ENCODE measurements at regions not wholly inside any gene's neighbourhood (a gene's known extent, or its start where the extent isn't known, plus 50 kb on each side); places are given as distances from the start of the nearest gene placed in this dataset.

DNA sequence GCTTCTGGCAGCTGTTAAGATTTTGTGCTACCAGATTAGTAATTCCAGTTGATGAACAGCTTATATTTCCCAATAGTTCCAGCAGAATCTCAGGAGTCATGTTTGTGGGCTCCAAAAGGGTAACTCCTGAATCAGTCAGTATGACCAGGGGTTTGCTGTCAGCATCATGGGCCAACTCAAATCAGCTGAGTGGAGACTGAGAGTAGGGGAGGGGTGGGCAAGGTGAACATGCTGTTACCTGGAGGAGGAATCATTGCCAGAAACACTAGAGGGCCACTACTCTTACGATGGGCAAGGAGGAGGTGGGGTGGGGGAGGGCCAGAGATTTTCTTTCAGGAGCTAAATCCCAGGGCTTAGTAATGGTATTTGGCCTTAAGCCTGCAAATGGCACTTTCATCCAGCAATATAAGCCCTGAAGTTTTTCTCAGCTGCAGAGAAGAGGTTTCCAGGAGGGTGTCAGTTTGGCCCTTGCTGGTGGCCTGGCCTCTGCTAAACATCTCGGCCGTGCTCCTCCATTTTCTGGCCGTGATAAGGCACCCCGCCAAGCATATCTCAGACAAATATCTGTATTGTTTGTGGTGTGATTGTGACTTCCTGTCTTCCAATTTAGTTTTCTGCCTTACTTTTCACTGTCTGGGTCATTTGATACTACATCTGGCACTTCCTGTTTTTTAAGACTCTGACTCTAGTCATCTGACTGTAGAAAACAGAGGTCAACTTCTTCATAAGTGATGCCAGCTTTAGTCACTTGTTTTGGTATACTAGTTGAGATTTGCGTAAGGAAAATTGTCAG lies 120.5 kb upstream of the CXCR4 start:
- DNase-seq: peak; percentile 32 to 96

DNA sequence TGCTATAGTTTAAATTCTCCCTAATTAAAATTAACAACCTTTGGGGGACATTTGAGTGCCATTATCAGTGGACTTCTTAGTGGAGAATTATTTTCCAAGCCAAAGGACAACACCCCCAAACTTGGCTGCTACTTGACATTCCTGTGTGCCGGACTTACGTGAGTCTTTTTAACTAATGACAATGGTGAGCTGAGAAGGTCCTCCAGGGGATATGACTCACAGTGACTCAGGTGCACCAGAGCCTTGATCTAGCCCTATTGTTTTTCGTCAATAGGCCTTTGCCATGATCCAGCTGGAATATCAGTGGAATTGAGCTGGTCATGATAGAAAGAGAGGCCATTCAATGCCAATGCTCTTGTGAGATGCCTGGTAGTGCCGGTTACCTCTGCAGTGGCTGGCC lies 118.1 kb upstream of the CXCR4 start:
- DNase-seq: no peak

- DNase-seq: no peak
These were observed 117.6 kb upstream of the CXCR4 start for GRCh38 chr2:136235546-136235945.

DNA sequence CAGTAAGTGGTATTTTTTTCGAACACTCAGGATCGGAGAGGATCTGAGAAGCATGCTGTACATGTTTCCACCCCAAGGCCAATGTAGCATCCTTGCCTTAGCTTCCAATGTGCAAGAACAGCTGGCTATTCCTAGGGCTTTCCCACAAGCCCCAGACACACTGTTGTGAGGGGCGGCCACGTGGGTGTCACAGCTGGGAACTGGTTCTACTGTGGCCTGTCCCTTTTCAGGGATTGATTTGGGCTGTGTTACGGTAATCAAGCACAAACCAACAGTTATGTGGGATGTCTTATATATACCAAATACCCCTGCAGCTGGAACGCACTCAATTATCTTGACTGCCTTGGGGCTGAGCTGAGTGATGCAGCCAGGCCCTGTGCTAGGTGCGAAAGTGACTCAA lies 116.3 kb upstream of the CXCR4 start:
- DNase-seq: no peak

DNA sequence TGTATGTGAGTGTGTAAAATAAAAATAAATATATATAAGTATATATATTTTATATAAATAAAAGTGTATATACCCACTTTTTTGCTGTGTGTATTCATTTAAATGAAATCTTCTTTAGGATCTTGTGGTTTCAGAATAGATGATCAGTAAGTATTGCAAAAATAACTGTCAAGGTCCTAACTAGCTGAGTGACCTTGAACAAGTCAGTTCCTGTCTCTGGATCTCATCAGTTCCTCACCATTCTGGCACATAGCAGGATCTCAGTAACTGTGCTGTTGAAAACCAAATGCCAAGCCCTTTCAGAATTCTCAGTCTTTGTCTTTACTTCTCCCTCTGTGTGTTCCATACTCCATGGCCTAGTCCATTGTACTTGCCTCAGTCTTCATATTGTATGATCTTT lies 115.3 kb upstream of the CXCR4 start:
- no peak for DNase-seq

GRCh38 chr2:136232456-136233172 lies 114.7 kb upstream of the CXCR4 start:
- DNase-seq: no peak

DNA sequence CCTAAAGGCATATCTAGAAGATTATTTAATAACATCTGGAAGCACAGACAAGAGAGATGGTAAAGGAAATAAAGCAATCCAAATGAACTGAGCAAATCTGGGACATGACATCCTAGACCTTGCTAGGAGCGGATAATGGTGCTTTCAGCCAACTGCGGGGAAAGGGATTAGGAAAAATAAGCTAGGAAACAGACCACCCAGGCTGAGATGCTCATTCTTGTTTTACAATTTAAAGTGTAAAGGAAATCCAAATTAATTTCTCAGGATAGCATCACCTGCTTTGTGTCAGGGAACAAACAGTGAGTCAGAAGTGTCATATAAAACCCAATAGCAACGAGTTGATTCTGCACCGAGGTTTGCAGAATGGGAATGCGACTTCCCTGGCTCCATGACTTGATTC lies 112.5 kb upstream of the CXCR4 start:
- DNase-seq: no peak

GRCh38 chr2:136226903-136227302 lies 109.0 kb upstream of the CXCR4 start:
- no peak for DNase-seq

DNA sequence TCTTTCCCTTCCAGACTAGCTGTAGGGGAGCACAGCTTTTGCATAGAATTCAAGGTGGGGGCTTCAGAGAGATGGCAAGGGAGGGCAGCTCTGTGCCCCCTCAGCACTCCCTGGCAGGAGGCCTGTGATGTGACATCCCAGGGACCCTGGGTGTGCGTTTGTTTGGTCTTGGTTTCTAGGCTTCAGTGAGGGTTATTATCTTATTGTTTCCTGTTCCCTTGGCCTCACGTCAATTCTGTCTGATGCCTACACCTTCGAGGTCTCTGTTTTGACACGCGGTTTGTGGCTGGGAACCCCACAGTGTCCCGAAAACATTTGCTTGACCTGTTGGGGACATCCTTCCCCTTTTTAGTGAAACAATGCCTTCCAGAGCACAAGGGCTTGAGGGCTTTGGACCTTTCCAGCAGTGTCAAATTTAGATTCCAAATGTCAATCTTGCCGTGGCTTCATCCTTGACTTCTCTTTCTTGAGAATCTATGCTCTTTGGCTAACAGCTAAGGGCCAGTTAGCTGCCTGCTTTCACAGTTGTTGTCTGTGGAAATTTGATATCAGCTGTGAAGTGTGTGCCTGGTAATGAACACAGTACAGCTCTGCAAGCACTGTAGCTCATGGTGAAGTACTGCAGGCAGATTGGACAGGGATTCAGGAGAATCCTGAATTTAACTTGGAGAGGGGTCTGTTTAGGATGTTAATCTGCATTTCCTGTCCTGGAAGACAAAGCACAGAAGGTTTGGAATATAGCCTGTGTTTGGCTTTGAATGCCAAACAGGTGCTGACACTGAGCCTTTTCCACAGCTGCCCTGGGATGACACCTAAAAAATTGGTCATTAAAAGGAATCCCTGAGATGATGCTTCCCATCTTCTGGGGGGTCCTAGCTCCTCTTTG lies 108.2 kb upstream of the CXCR4 start:
- DNase-seq: peak in 1 of 2 donors; percentile 38

GRCh38 chr2:136223274-136223673 lies 105.3 kb upstream of the CXCR4 start:
- DNase-seq: no peak

GRCh38 chr2:136222862-136223261 lies 104.9 kb upstream of the CXCR4 start:
- no peak for DNase-seq

- no peak for DNase-seq
These were observed 103.1 kb upstream of the CXCR4 start for GRCh38 chr2:136221026-136221425.

DNA sequence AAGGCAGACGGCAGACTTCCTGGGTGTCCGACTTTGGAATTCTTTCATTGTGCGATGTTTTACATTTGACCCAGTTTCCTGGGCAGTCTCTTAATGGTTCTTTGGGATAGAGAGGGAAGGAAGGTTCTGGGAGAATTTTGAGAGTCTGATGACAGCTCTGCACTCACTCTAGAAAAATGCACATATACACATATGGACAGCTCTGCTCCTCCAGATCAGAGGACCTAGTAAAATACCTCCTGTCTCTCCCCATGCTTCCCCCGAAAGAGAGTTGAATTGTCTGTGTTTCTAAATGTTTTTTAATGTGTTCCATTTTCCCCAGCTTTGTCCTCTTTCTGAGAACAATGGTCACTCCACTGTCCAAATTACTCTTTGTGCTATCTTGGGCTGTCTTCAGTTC lies 102.0 kb upstream of the CXCR4 start:
- no peak for DNase-seq

- no peak for DNase-seq
These were observed 101.4 kb upstream of the CXCR4 start for GRCh38 chr2:136219341-136219740.

DNA sequence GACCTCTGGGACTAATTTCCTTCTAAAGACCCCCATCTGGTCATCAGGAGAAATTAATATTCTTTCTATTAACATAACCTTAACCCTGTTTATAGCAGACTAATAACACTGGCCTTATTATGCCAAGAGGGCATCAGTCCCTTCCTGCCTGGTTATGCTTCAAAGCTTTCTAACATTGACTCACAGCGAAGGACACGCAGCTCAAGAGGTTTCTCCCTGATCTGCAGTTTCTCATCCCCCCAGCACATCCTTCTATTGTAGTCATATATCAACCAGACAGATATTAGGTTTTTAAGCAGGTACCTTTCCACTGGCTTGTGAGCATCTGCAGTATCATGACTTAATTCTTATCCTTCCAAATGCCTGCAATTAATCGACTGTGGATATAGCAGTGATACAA lies 100.0 kb upstream of the CXCR4 start:
- no peak for DNase-seq

DNA sequence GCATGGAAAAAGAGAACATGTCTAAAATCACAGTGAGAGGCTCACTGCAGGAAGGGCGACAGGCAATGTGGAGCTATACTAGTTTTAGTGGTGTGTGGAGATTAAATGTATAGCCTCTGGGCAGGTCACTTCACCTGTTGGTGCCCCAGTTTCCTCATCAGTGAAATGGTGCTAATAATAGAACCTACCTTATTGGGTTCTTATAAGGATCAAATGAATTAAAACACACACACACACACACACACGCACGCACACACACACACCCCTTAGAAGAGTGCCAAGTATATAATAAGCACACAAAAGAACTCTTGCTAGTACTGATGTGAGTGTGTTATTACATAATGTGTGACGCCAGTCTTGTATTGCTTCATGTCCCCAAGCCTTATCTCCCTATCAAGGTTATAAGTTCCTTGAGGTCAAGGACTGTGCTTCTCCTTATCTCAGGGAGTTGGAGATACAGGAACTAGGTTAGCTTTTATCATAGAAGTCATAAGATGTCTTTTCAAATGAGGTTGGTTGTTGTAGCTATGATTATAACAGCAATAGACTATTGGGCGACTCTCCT lies 98.0 kb upstream of the CXCR4 start:
- DNase-seq: no peak

GRCh38 chr2:136215449-136215848 lies 97.5 kb upstream of the CXCR4 start:
- no peak for DNase-seq

- peak; percentile 12 to 20 for DNase-seq
These were observed 96.6 kb upstream of the CXCR4 start for GRCh38 chr2:136214307-136215200.

GRCh38 chr2:136213836-136214235 lies 95.9 kb upstream of the CXCR4 start:
- DNase-seq: no peak

DNA sequence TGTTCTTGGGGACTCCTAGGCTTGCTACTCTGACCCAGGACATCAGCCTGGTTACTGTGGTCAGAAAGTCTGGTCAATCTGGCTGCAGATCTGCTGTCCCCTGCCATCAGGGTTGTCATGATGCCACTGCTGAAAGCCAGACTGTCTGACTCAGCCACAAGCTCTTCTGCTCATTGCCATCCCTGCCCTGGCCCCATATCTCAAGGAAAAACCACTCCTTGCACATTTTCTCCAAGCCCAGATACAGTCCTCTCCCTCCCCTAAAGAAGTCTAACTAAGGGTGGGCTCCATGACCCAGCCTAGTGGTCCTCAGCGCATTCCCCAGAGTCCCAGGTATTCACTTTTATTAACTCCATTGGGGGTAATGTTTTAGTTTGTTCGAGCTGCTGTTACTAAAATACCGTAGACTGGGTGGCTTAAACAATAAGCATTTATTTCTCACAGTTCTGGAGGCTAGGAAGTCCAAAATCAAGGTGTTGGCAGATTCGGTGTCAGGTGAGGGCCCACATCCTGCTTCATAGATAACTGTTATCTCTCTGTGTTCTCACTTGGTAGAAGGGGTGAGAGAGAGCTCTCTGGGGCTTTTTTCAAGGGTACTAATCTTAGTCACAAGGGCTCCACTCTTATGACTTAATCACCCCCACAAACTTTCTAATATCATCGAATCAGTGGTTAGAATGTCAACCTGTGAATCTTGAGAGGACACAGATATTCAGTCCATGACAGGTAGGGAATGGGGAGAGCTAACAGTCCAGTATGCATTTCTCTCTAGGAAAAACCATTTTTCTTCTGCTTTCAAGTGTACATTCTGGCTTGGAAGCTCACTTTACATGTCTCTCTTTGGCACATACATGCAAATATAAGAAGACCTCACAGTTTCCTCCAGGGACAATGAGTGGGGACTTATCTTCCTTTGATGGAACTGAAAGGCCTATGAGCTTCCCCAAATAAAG lies 94.8 kb upstream of the CXCR4 start:
- DNase-seq: no peak

GRCh38 chr2:136211701-136212100 lies 93.8 kb upstream of the CXCR4 start:
- DNase-seq: peak in 1 of 2 donors; percentile 25

All from bone marrow (tissue), 2 donors.